A673 (cell line): ENCODE measurements at regions not wholly inside any gene's neighbourhood (a gene's known extent, or its start where the extent isn't known, plus 50 kb on each side); places are given as distances from the start of the nearest gene placed in this dataset.

Experiments used
- EZH2 ChIP-seq: fragments of 200-600 bp; sonication (generic); IDR thresholded peaks from 2 replicates; pipeline ENCODE4 v1.6.1; 2017; ENCODE audit warnings: borderline replicate concordance, low read depth, mild to moderate bottlenecking, mixed read lengths, antibody characterized with exemption, low read length; ENCODE audit not compliant: poor library complexity, severe bottlenecking
- TF ChIP-seq, protein P1 (sequence below): fragments of 300-800, 200-600 bp; sonication (generic); conservative IDR thresholded peaks from 2 replicates; pipeline ENCODE4 v1.5.1; 2017; ENCODE audit warnings: low read depth, mild to moderate bottlenecking, antibody characterized with exemption, low read length, moderate library complexity, mixed read lengths

DNA sequence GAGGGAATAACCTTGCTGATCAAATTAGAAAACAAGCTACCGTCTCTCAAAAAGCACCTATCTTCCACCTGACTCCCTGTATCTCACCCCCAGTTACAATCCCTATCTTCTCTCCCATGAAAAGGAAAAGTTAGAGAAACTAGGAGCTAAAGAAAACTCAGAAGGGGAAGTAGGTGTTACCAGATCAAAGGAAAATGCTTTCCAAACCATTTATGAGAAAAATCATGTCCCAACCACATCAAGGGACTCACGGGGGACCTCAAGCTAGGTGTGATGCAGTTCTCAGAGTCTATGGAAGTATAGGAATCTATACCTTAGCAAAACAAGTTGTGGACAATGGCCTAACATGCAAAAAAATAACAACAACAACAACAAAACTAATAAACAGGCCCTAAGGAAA lies 135.5 kb upstream of the RMP24 start:
- TF ChIP-seq, protein P1, sequence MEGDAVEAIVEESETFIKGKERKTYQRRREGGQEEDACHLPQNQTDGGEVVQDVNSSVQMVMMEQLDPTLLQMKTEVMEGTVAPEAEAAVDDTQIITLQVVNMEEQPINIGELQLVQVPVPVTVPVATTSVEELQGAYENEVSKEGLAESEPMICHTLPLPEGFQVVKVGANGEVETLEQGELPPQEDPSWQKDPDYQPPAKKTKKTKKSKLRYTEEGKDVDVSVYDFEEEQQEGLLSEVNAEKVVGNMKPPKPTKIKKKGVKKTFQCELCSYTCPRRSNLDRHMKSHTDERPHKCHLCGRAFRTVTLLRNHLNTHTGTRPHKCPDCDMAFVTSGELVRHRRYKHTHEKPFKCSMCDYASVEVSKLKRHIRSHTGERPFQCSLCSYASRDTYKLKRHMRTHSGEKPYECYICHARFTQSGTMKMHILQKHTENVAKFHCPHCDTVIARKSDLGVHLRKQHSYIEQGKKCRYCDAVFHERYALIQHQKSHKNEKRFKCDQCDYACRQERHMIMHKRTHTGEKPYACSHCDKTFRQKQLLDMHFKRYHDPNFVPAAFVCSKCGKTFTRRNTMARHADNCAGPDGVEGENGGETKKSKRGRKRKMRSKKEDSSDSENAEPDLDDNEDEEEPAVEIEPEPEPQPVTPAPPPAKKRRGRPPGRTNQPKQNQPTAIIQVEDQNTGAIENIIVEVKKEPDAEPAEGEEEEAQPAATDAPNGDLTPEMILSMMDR = no peak
- TF ChIP-seq EZH2 = no peak
